AG09309 (cell line): ENCODE measurements at regions not wholly inside any gene's neighbourhood (a gene's known extent, or its start where the extent isn't known, plus 50 kb on each side); places are given as distances from the start of the nearest gene placed in this dataset.

Experiments
- DNase-seq: peaks from one replicate; pipeline ENCODE4 v3.0.0-alpha.2; 2010; ENCODE audit warnings: low read depth
- H3K4me3 ChIP-seq: 2 replicates; pipeline ENCODE4 v1.5.1; 2011; ENCODE audit warnings: mild to moderate bottlenecking, low read depth, low read length, moderate library complexity; ENCODE audit not compliant: control insufficient read depth
- TF ChIP-seq, protein P1 (sequence below): IDR thresholded peaks from 2 replicates; pipeline ENCODE4 v1.5.1; 2011; ENCODE audit warnings: mild to moderate bottlenecking, low read depth, low read length, inconsistent platforms; ENCODE audit not compliant: insufficient read depth, control insufficient read depth; ENCODE audit errors: missing control alignments

GRCh38 chr16:22968931-22969330, 155.0 kb downstream of the HS3ST2 start:
- no peak overlapping the region for H3K4me3 ChIP-seq
- DNase-seq = no peak
- TF ChIP-seq, protein P1, sequence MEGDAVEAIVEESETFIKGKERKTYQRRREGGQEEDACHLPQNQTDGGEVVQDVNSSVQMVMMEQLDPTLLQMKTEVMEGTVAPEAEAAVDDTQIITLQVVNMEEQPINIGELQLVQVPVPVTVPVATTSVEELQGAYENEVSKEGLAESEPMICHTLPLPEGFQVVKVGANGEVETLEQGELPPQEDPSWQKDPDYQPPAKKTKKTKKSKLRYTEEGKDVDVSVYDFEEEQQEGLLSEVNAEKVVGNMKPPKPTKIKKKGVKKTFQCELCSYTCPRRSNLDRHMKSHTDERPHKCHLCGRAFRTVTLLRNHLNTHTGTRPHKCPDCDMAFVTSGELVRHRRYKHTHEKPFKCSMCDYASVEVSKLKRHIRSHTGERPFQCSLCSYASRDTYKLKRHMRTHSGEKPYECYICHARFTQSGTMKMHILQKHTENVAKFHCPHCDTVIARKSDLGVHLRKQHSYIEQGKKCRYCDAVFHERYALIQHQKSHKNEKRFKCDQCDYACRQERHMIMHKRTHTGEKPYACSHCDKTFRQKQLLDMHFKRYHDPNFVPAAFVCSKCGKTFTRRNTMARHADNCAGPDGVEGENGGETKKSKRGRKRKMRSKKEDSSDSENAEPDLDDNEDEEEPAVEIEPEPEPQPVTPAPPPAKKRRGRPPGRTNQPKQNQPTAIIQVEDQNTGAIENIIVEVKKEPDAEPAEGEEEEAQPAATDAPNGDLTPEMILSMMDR = no peak

GRCh38 chr16:22967521-22968095, 153.6 kb downstream of the HS3ST2 start:
- no peak for DNase-seq
- H3K4me3 ChIP-seq = no peak overlapping the region
- TF ChIP-seq, protein P1 = no peak
